Head of caudate nucleus (tissue), 42 donors: ENCODE measurements at regions not wholly inside any gene's neighbourhood (a gene's known extent, or its start where the extent isn't known, plus 50 kb on each side); places are given as distances from the start of the nearest gene placed in this dataset.
A peak's percentile ranks its signal among the peaks of the same experiment; 100 is the strongest.

Experiments
- DNase-seq, 42 donors: peaks; one replicate each; pipeline versions ENCODE4 v3.0.0 to v3.0.0-alpha.2; 2020 to 2021; ENCODE audit warnings: mixed read lengths in 7 of 42
- intact Hi-C: fragments of 100-400 bp; cut with DNase I; formaldehyde crosslinking; loops from one replicate; pipeline ENCODE4 v1.15.0; 2022

- peak in 12 of 42 donors; percentile 6 to 34 (median 13) for DNase-seq
- intact Hi-C loops, result no loop called here
These were observed 146.0 kb upstream of the C14orf180 start for GRCh38 chr14:104433401-104434213.

GRCh38 chr14:104434214-104435076 lies 145.1 kb upstream of the C14orf180 start:
- intact Hi-C loops, result no loop called here
- peak in 5 of 42 donors; percentile 5 to 30 (median 13) for DNase-seq

GRCh38 chr14:104435147-104436046 lies 144.2 kb upstream of the C14orf180 start:
- peak in 8 of 42 donors; percentile 8 to 24 (median 12) for DNase-seq

GRCh38 chr14:104436047-104436591 lies 143.4 kb upstream of the C14orf180 start:
- DNase-seq, result peak in 19 of 42 donors; percentile 14 to 57 (median 34)
- intact Hi-C loops, result no loop called here

More at GRCh38 chr14:104435147-104436046, 144.2 kb upstream of the C14orf180 start:
- intact Hi-C loops, result no loop called here

GRCh38 chr14:104436741-104437701 lies 142.5 kb upstream of the C14orf180 start:
- peak in 7 of 42 donors; percentile 10 to 39 (median 13) for DNase-seq
- intact Hi-C loops, result no loop called here

- DNase-seq, result peak in 4 of 42 donors; percentile 8 to 31 (median 16)
- intact Hi-C loops, result no loop called here
These were observed 141.9 kb upstream of the C14orf180 start for GRCh38 chr14:104437703-104438102.

- intact Hi-C loops, result no loop called here
- peak in 6 of 42 donors; percentile 9 to 32 (median 18) for DNase-seq
These were observed 141.2 kb upstream of the C14orf180 start for GRCh38 chr14:104438166-104438887.

- peak in 2 of 42 donors; percentile 12 to 28 for DNase-seq
- intact Hi-C loops, result no loop called here
These were observed 139.9 kb upstream of the C14orf180 start for GRCh38 chr14:104439625-104440024.

- peak in 8 of 42 donors; percentile 1 to 33 (median 16) for DNase-seq
- intact Hi-C loops, result no loop called here
These were observed 139.1 kb upstream of the C14orf180 start for GRCh38 chr14:104440297-104440956.

- intact Hi-C loops, result no loop called here
- DNase-seq, result peak in 8 of 42 donors; percentile 6 to 33 (median 10)
These were observed 138.1 kb upstream of the C14orf180 start for GRCh38 chr14:104441275-104442106.

- intact Hi-C loops, result no loop called here
These were observed 137.4 kb upstream of the C14orf180 start for GRCh38 chr14:104442107-104442551.

GRCh38 chr14:104442631-104443390 lies 136.8 kb upstream of the C14orf180 start:
- intact Hi-C loops, result no loop called here
- peak in 7 of 42 donors; percentile 5 to 38 (median 14) for DNase-seq

More at GRCh38 chr14:104442107-104442551, 137.4 kb upstream of the C14orf180 start:
- DNase-seq, result peak in 9 of 42 donors; percentile 7 to 39 (median 13)

- intact Hi-C loops, result no loop called here
- peak in 7 of 42 donors; percentile 5 to 31 (median 11) for DNase-seq
These were observed 136.0 kb upstream of the C14orf180 start for GRCh38 chr14:104443391-104444158.
